COR-L47 (cell line): ENCODE measurements at regions not wholly inside any gene's neighbourhood (a gene's known extent, or its start where the extent isn't known, plus 50 kb on each side); places are given as distances from the start of the nearest gene placed in this dataset.

Experiments
- DNase-seq: peaks from one replicate; lab custom pipeline; 2025; lab: John Stamatoyannopoulos, UW

DNA sequence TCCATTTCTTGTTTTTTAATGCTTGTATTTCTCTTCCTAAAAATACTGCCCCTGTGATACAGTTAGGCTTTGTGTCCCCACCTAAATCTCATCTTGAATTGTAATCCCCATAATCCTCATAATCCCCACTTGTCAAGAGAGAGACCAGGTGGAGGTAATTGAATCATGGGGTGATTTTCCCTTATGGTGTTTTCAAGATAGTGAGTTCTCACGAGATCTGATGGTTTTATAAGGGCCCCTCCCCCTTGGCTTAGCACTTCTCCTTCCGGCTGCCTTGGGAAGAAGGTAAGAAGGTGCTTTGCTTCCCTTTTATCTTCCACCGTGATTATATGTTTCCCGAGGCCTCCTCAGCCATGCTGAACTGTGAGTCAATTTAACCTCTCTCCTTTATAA lies 227.4 kb downstream of the MAN2A1 start:
- DNase-seq = no peak

DNA sequence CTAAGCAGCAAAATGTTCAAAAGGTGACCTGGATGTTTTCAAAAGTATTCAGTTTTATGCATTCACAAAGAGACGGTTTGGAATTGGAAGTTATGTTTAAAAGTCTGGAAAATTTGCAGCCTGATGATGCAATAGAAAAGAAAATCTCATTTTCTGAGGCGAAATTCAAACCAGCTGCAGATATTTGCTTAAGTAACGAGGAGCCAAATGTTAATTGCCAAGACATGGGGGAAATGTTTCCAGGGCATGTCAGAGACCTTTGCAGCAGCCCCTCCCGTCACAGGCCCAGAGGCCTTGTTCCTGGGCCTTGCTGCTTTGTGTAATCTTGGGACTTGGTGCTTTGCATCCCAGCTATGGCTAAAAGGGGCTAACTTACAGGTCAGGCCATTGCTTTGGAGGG lies 228.2 kb downstream of the MAN2A1 start:
- no peak for DNase-seq

DNA sequence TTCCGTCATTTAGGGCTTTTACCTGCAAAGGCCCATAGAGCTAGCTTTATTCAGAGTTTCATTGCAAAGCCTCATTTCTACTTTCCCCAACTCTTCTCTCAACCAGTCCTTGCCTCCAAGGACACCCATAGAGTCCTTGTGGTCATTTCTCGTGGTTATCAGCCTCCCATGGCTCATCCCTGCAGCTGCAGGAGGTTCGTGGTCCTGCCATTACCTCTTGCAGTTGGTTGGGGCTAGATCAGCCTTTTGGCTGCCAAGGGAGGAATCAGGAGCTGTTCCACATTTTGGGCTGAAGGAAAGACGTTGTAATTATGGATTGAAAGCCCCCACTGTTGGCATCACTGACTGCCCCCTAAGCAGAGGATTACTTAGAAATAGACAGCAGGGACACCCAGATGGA lies 231.0 kb downstream of the MAN2A1 start:
- no peak for DNase-seq

DNA sequence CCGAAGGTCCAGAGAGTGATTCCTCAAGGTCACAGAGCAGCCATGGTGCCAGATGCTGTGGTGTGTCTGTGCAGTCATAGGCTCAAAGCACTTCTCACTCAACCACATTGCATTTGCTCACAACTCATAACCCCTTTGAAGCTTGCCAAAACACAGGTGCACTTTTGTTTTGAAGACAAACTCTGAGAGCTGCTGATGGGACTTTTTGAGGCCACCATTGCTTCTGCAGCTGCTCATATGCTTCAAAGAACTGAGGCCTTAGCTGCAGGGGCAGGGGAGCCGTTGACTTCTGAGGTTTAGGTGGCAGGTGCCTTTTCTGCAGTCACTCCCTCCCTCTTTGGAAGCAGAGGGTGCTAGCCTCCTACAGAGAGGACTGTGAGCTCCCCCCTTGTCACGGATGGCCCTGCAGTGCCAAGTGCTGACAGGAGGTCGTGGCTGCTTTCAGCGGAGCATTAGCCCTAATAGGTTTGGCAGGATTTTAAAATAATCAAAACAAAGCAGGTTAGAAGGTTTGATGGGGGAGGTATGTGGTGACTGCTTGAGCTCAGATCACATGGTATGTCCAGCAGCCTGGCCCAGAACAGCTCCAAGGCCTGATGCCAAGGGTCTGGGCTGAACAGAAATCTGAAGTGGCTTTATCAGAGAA lies 232.1 kb downstream of the MAN2A1 start:
- peak; percentile 26 for DNase-seq

DNA sequence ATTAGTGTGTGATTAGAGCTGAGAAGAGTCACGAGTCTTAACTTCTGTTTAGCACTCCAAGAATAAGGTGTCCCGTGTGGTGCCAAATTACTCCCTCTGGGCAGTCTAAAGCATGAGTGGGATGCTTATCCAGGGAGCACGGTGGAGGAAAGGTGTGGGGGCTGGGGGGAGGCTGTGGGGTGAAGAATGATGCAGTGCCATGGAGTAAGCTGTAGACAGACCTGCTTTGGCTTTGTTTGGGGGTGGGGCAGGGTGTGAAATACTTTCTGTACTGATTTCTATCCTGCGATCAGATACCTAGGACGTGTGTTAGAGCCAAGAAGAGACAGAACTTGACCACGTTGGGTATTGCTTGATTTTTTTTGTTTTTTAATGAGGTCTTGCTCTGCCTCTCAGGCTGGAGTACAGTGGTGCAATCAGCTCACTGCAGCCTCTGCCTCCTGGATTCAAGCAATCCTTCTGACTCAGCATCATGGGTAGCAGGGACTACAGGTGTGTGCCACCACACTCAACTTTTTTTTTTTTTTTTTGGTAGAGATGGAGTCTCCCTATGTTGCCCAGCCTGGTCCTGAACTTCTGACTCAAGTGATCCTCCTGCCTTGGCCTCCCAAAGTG lies 232.8 kb downstream of the MAN2A1 start:
- no peak for DNase-seq

DNA sequence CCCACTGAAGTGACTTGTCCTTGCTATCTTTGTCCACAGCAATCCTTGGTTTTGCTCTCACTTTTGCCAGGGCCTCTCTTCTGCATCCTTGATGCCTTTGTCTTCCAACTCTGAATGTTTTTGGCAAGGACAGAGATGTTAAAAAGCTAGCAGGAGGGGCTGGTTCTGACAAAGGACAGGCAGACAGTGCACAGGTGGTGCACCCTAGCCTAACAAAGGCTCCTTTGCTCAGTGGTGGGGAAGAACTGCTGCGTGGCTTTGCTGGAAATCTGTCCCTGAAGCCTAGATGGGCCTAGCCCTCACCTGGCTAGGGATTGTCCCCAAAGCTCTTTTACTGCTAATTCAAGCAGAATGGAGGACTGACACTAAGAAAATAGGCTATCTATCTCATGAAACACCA lies 233.5 kb downstream of the MAN2A1 start:
- no peak for DNase-seq

DNA sequence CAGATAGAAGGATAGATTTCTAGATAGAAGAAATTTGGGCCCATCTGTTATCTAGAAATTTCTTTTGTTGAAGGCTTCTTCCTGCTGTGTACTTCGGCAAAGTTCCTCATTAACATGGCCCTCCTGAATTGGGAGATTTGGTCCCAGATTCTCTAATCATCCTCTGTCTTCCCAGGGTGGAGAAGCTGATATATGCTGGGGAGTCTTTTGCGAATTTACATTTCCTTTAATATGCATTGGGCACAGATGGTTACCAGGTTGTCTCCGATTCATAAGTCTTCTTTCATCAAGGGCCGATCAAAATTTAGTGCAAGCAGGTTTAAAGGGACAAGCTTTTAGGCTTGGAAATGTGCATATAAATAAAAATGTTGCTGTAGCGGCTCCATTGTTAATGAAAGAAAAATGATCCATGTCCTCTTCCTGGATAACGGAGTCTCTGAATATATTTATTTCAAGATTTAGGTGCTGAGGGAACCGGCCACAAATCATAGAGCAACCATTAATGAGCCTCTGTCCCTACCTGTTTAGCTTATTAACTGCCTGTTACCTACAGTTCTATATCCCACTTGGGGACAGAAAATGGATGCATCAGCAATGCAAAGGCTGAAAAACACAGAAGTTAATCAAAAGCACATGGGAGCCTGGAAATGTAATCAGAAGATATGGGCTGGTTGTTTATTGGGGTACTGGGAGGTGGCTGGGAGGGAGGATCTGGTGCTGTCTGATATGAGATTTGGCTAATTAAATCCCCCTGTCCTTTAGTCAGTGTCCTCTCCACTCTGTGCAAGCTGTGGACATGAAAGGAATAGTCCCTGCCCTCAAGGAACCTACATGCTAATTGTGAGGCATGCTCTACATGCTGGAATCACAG lies 234.7 kb downstream of the MAN2A1 start:
- no peak for DNase-seq

DNA sequence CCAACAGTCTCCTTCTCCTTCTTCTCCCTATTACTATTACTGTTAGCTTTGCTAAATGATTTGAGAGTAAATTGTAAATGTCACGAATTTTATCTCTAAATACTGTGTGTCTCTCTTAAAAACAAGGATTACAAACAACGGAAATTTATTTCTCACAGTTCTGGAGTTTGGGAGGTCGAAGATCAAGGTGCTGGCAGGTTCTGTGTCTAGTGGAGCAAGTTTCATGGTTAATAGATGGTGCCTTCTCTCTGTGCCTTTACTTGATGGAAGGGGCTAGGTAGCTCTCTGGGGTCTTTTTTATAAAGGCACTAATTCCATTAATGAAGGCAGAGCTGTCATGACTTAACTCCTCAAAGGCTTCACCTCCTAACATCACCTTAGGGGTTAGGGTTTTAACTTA lies 237.9 kb downstream of the MAN2A1 start:
- no peak for DNase-seq

DNA sequence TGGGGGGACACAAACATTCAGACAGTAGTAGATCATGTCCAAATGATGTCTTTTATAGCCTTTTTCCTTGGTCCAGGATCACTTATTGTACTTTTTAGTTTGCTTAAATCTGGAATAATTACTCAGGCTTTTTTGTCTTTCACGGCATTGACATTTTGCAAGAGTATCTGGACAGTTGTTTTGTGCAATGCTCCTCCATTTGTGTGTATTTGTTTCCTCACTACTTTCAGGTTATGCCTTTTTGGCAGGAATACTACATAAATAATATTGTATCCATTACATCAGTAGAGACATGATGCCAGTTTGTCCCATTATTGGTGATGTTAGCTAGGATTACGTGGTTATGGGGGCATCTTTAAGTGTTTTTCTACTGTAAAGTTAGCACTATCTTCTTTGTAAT lies 238.3 kb downstream of the MAN2A1 start:
- no peak for DNase-seq

DNA sequence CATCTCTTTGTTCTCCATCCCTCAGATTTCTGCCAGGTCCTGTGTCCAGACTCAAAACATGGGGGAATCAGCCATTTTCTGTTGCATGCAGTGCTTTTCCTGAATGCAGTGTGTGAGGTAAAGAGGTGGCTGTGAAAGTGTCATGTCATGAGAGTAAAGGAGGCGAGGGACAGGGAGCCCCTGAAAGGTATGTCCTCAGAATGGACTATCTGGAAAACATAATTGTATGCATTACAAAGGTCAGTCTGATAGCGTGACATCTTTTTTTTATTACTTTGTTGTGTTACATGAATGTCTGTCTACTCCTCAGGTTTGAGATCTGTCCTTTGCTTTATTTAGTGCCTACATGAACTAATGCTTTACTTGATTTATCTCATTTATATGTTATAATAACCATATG lies 239.1 kb downstream of the MAN2A1 start:
- DNase-seq = no peak

DNA sequence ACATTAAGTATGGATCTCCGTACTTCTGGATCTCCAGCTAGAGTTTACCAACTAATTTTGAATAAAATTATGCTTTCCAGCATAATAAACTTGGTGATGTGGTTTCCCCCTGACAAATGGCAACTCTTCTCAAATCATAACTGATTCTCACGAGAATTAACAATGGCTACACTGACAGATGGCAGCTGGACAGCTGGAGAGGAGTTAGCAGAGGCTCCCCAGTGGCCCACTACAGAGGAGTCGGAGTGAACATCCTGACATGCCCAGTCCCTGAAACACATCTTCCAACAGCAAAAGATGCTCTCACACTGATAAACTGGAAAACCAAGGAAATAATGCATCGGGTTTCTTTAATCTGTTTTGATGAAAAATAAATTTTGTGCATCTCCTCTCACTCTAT lies 239.6 kb downstream of the MAN2A1 start:
- DNase-seq = no peak

DNA sequence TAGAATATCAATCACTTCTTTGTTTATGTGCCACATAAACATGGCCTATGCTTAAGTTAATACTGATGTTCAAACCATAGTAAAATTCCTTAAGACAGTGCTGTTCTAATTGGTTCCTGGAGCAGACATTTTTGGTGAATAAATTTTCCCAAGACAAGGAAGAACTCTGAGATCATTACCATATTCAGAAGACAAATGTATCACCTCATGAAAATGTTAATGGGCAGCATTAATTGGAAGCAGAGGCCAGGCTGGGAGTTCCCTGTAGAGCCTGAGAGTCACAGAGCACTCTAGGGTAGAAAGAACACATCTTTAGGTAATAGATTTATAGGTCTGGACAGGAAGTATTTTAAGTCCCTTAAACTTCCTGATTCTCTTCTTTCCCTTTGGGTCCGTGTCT lies 240.2 kb downstream of the MAN2A1 start:
- no peak for DNase-seq

DNA sequence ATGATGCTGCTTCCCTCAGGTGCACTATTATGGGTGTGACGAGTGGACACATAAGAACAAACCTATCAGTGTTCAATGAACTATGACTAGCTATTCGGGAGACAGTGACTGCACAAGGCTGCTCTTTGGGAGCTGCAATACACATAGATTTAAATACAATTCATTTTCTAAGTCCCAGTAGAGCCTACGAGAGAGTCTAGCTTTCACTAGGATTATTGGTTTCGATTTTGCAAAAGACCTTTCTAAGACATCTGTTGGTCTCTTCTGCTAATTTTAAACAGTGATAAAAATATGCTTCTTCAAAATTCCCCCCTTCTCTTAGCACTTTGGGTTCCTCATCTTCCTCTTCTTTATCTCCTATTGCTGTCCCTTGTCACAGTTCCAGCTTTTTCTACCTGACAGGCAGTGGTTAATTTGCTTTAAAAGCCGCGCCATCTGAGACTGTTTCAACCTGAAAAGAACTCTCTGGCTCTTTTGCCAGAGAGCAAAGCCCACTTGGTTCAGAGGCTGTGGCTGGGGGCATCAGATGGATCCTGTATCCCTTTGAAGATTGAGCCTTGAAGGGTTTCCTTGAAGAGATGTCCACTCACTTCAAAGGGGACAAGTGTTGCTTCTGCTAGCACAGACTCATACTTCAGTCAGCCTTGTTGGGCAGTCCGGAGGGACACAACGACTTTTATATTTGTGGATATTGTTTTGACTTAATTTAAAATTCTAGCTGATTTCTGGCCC lies 241.5 kb downstream of the MAN2A1 start:
- DNase-seq = no peak

DNA sequence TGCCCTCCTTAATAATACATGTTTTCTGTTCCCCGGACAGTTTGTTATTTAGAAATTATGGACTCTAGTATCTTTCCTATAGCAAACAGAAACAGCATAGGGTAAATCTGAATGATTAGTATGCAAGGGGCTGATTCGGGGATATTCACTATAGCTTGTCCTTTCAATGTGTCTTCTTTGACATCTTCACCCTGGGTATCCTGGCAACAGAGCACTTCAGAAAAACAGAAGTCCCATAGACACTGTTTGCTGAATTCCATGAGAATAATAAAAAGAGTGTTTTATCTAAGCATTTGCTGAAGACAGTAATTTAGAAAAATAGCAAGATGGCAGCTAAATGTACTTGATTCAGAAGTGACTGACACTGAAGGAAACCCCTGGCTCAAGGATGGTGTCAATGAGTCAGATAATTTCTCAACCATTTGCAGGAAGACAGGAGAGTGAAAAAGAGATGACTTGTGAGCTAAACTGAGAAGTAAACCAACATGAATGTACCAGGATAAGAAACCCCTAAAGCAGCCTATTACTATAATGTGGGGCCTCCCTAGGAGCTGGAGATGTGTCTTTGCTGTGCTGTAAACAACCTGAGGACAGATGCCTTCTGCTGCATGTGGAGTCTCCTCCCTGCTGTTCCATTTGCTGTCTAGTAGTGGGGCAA lies 246.2 kb downstream of the MAN2A1 start:
- DNase-seq = no peak

DNA sequence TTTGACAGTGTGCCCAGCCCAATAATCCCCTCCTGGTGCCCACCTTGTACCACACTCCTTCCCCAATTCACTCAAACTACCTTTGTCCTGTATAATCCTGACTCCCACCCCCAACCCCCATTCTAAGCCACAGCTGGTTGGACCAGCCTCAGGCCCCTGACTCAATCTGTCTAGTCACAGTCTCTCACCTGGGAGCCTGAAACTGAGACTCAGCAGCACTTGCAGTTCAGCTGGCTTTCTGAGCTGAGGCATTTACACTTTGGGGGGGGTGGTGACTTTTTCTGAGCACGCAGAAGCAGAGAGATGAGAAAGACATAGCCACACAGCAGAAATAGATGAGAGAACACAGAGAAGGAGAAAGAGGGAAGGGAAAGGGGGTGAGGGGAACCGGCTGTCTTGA lies 247.3 kb downstream of the MAN2A1 start:
- DNase-seq = no peak

DNA sequence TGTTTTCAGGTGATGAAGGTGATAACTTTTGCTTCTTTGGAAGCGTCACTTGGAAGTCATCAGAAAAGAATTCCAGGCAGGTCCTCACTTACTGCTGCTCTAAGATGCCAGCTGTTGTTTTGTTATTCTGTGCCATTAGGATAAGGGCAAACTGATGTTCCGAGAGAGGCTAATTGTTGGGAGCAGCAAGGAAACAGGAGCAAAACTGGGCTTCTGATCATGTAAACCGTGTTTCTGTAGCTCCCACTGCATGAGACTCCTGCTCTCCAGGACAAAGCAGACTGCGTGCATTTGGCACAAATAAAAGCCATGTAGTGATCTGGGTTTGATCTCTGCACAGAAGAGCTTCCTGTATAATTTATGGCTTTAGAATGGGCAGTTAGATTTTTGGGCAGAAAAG lies 248.2 kb downstream of the MAN2A1 start:
- no peak for DNase-seq

DNA sequence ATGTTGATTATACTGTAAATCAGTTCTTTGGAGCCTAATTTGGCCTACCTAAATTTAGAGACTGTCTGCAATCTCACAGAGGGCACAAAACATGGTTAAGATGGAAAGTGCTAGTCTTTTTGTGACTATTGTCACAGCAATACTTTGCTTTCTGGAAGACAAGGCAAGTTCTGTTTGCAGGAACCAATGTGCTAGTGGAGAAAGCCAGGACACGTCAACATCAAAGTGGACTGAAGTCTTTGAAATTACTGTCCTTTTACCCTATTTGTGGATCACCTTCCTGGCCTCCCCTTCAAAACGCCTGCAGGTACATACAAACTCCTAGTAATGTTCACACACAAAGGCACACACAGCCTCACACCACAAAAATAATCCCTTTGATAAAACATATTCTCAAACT lies 248.7 kb downstream of the MAN2A1 start:
- no peak for DNase-seq

DNA sequence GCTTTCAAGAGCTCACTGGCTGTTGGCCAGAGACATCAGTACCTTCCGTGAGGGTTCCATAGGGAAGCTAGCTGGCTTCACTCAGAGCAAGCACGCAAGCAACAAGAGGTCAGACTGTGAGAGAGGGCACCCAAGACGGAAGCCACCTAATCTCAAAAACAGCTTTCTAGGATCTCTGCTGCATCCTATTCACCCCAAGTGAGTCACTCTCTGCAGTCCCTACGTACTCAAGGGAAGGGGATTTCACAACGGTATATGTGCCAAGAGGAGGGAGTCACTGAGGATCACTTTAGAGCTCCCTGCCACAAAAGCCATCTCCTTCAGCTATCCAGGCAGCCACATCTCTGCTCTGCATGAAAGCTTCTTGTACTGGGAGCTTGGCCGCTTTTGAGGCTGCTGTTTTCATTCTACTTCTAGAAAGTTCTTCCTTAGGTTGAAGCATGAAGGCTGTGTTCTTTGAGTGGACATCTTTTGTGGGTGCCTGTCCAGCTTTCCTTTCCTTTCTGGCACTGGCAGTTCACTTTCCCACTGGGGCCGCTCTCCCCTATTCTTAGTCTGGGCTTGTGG lies 249.5 kb downstream of the MAN2A1 start:
- DNase-seq = no peak

DNA sequence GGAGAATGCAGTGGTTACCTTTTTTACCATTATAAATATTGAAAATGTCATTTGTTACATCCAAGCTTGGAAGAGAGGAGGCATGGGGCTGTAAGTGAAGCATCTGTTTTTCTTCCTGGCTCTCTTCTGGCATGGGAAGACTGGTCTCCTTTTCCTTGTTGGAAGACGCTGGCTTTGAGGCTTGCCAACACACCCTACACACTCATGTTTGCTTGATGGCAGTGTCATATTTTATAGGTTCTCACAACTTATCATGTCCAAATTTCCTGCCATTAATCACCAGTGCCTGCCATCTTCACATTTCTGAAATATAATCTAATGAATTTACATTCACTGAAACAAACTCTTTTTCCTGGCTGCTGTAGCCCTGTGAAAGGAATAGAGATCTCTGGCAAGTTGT lies 252.9 kb downstream of the MAN2A1 start:
- DNase-seq = no peak

DNA sequence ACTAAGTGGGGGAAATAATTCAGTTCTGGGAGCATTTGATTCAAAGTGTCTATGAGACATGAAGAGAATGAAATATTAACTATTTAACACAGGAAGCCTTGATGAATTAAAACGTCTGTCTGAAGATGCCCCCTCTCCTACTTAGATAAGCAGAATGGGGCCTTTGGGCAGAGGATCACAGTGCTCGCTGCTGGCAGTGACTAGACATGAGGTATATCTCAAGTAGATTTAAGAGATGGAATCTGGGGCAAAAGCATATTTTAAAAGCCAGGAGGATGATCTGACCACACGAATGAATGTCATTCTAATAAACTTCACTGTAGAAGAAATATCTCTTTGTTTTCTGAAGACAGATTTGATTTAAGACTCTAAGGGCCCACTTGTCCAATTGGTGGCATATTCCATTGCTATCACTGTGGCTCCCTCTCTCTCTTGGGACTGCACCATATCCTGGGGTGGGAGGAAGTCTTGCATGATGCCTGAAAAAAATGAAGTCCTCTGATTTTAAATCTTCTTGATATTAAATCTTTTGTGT lies 254.0 kb downstream of the MAN2A1 start:
- no peak for DNase-seq

DNA sequence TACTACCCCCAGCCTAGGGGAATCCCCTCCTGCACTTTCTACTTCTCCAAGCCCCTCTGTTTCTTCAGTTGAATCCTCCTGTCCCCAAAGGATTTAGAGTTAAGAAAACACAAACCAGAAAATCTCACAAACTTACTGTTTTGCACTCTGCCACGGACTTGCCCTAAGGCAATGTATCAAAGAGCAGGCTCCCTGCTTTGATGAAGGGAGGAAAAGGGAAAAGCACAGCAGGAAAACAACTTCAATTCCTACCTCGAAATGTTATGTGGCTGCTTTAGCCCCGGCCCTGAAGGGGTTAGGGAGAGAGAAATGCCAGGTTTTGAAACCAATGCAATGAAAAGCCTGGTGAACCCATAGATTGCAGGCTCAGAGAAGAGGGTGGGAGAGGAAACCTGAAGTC lies 254.7 kb downstream of the MAN2A1 start:
- no peak for DNase-seq
